Endothelial cell of umbilical vein (primary cell): ENCODE measurements at regions not wholly inside any gene's neighbourhood (a gene's known extent, or its start where the extent isn't known, plus 50 kb on each side); places are given as distances from the start of the nearest gene placed in this dataset.

Experiments used
- BruUV-seq: library from RNA; stranded (reverse); fragments of 400-500 nt; replicated peaks from 2 replicates; lab custom pipeline; 2021; lab: Mats Ljungman, UMichigan
- CTCF ChIA-PET: fragments of 300-600, 350-600 bp; sonication (Branson Sonifier 250); formaldehyde crosslinking; loops from one replicate; lab custom pipeline; 2021; ENCODE audit warnings: antibody characterized with exemption, inconsistent platforms; lab: Charles Lee
- POLR2A ChIA-PET: fragments of 300-600, 350-600 bp; sonication (Branson Sonifier 250); formaldehyde crosslinking; loops from one replicate; lab custom pipeline; 2021; ENCODE audit warnings: antibody characterized with exemption, inconsistent platforms; lab: Charles Lee
- DNase-seq: peaks from one replicate; pipeline ENCODE4 v3.0.0-alpha.2; 2011; ENCODE audit warnings: low read depth, low spot score
- FAIRE-seq: peaks from 2 replicates; lab custom pipeline; 2011; peaks lifted over from hg19 to GRCh38; lab: Jason Lieb, UNC
- H2AFZ ChIP-seq: 2 replicates; pipeline ENCODE4 v1.6.0; 2012; ENCODE audit warnings: low read depth, low read length, control low read depth, inconsistent platforms
- H3K27ac ChIP-seq: 2 replicates; pipeline ENCODE4 v1.5.1; 2011; ENCODE audit warnings: low read depth, mild to moderate bottlenecking, control low read depth, low read length, moderate library complexity; ENCODE audit not compliant: insufficient read depth
- H3K27me3 ChIP-seq, 2 experiments: 2 replicates each; pipeline versions ENCODE4 v1.6.0 to v1.6.1; 2011; ENCODE audit warnings: low read length in 2 of 2, mixed read lengths in 1 of 2; ENCODE audit not compliant: control insufficient read depth in 2 of 2, insufficient read depth in 2 of 2
- H3K36me3 ChIP-seq, 2 experiments: 2 replicates in 1 of 2; 3 replicates in 1 of 2; pipeline ENCODE4 v1.5.1; 2011; ENCODE audit warnings: low read length in 2 of 2, mild to moderate bottlenecking in 1 of 2, moderate library complexity in 1 of 2; ENCODE audit not compliant: control insufficient read depth in 2 of 2, insufficient read depth in 2 of 2; ENCODE audit errors: extremely low read depth in 1 of 2
- H3K4me1 ChIP-seq: 3 replicates; pipeline ENCODE4 v1.5.1; 2011; ENCODE audit warnings: mild to moderate bottlenecking, low read length; ENCODE audit not compliant: control insufficient read depth, insufficient read depth; ENCODE audit errors: extremely low read depth
- H3K4me2 ChIP-seq: 2 replicates; pipeline ENCODE4 v1.6.1; 2011; ENCODE audit warnings: low read length, control low read depth, mixed read lengths; ENCODE audit not compliant: insufficient read depth
- H3K4me3 ChIP-seq, 3 experiments: fragments of 200-600 bp in 1 of 3; sonication (generic), shearing (Covaris generic) in 1 of 3; replicated peaks in 1 of 3; 2 replicates each; pipeline ENCODE4 v1.5.1; 2011 to 2016; ENCODE audit warnings: control low read depth in 3 of 3, low read length in 3 of 3, mild to moderate bottlenecking in 2 of 3, inconsistent platforms in 1 of 3, low read depth in 1 of 3, moderate library complexity in 1 of 3; ENCODE audit not compliant: insufficient read depth in 1 of 3
- H3K79me2 ChIP-seq: 2 replicates; pipeline ENCODE4 v1.6.0; 2012; ENCODE audit warnings: low read length, inconsistent platforms; ENCODE audit not compliant: control insufficient read depth, insufficient read depth
- H3K9ac ChIP-seq: replicated peaks from 2 replicates; pipeline ENCODE3; 2011; ENCODE audit warnings: low read length, control low read depth; ENCODE audit not compliant: insufficient read depth; ENCODE audit errors: extremely low read depth
- H3K9me1 ChIP-seq: replicated peaks from 3 replicates; pipeline ENCODE4 v1.6.0; 2011; ENCODE audit warnings: mild to moderate bottlenecking, low read length; ENCODE audit not compliant: control insufficient read depth, insufficient read depth; ENCODE audit errors: extremely low read depth
- H3K9me3 ChIP-seq: replicated peaks from 2 replicates; pipeline ENCODE4 v1.5.1; 2012; ENCODE audit warnings: low read length, inconsistent platforms; ENCODE audit not compliant: control insufficient read depth, insufficient read depth
- H4K20me1 ChIP-seq: replicated peaks from 2 replicates; pipeline ENCODE3; 2011; ENCODE audit warnings: mild to moderate bottlenecking, low read length; ENCODE audit not compliant: control insufficient read depth, insufficient read depth; ENCODE audit errors: extremely low read depth
- CTCF ChIP-seq, 2 donors: IDR thresholded peaks; 1 replicate in 1 of 2; 2 replicates in 1 of 2; pipeline ENCODE4 v1.5.1; 2011; ENCODE audit warnings: low read length in 2 of 2, mild to moderate bottlenecking in 2 of 2, moderate library complexity in 2 of 2, control low read depth in 1 of 2, inconsistent platforms in 1 of 2, low read depth in 1 of 2; ENCODE audit not compliant: insufficient read depth in 1 of 2; ENCODE audit errors: extremely low read depth in 1 of 2
- FOS ChIP-seq: IDR thresholded peaks from 2 replicates; pipeline ENCODE4 v1.6.1; 2011; ENCODE audit warnings: mild to moderate bottlenecking, low read length, moderate library complexity, borderline replicate concordance; ENCODE audit not compliant: insufficient read depth
- GATA2 ChIP-seq: IDR thresholded peaks from 2 replicates; pipeline ENCODE4 v1.7.0; 2011; ENCODE audit warnings: low read depth, mild to moderate bottlenecking, moderate library complexity, mixed read lengths, low read length; ENCODE audit not compliant: insufficient read length, insufficient read depth
- MAX ChIP-seq: IDR thresholded peaks from 2 replicates; pipeline ENCODE4 v1.6.1; 2011; ENCODE audit not compliant: insufficient read depth, insufficient read length
- POLR2AphosphoS5 ChIP-seq: IDR thresholded peaks from 2 replicates; pipeline ENCODE4 v1.6.1; 2012; ENCODE audit warnings: low read depth, mild to moderate bottlenecking, control low read depth, low read length, moderate library complexity; ENCODE audit not compliant: insufficient read depth
- dilution Hi-C: fragments of 300-500 bp; cut with MboI; formaldehyde crosslinking; loops from one replicate; pipeline ENCODE4 v1.15.0; 2019; ENCODE audit warnings: low sequenced_read_pairs; ENCODE audit not compliant: extremely low pct_ligation_motif_present
- intact Hi-C: fragments of 100-400 bp; cut with micrococcal nuclease; formaldehyde crosslinking; loops from one replicate; pipeline ENCODE4 v1.10.0; 2022

GRCh38 chr1:94714152-94714551 lies 106.0 kb upstream of the SLC44A3 start:
- POLR2A ChIA-PET: no interaction called here
- FAIRE-seq: no peak

More at GRCh38 chr1:94714152-94714551, 106.0 kb upstream of the SLC44A3 start:
- H3K9me3 ChIP-seq: no peaks in the 10 kb centered on the region
- no peak overlapping the region for H3K4me2 ChIP-seq
- H2AFZ ChIP-seq: no peak overlapping the region
- no peak for DNase-seq
- no peaks in the 10 kb centered on the region for H4K20me1 ChIP-seq
- no peak overlapping the region for H3K27ac ChIP-seq
- TF ChIP-seq CTCF (IDR thresholded peaks at IDR 0.05; ENCODE audit: extremely low read depth in 1 of 2, insufficient read depth in 1 of 2, low read depth in 1 of 2, low read length in 2 of 2) (no peak), GATA2 (no peak), MAX (no peak), POLR2AphosphoS5 (no peak), FOS (no peak)
- H3K27me3 ChIP-seq: peaks cover 4 to 5% of the 10 kb centered on the region in 2 experiments
- CTCF ChIA-PET: interaction anchor here (1.4 to 1.7 kb wide), 2 partner anchors 9 to 29 kb away, joined by 3 to 4 read pairs; no protein-coding TSS in a partner anchor
- no peaks in the 10 kb centered on the region for H3K9me1 ChIP-seq
- intact Hi-C loops: no loop called here
- no peak overlapping the region for H3K9ac ChIP-seq
- no peak overlapping the region for H3K4me3 ChIP-seq
- no peaks in the 10 kb centered on the region for H3K4me1 ChIP-seq
- no peaks in the 10 kb centered on the region for H3K79me2 ChIP-seq
- dilution Hi-C loops: no loop called here
- BruUV-seq: no TSS peak
- no peaks in the 10 kb centered on the region for H3K36me3 ChIP-seq
